Smooth muscle cell (in vitro differentiated cells): ENCODE measurements at regions not wholly inside any gene's neighbourhood (a gene's known extent, or its start where the extent isn't known, plus 50 kb on each side); places are given as distances from the start of the nearest gene placed in this dataset.

Experiments
- DNase-seq: peaks from one replicate; lab custom pipeline; 2025; ENCODE audit not compliant: unreplicated experiment; lab: John Stamatoyannopoulos, UW
- H2AFZ ChIP-seq: fragments of 200-600 bp; sonication (generic); 2 replicates; pipeline ENCODE4 v1.6.0; 2016; ENCODE audit warnings: antibody characterized with exemption, low read depth, mild to moderate bottlenecking
- H3F3A ChIP-seq: fragments of 200-600 bp; sonication (generic); 2 replicates; pipeline ENCODE4 v1.6.0; 2017; ENCODE audit warnings: antibody characterized with exemption, low read depth
- H3K27ac ChIP-seq: fragments of 200-600 bp; sonication (generic); 2 replicates; pipeline ENCODE4 v1.5.1; 2016; ENCODE audit warnings: low read depth, mild to moderate bottlenecking
- H3K27me3 ChIP-seq: fragments of 200-600 bp; sonication (generic); 2 replicates; pipeline ENCODE4 v1.6.1; 2016; ENCODE audit warnings: low read depth, mild to moderate bottlenecking
- H3K36me3 ChIP-seq: fragments of 200-600 bp; sonication (generic); 2 replicates; pipeline ENCODE4 v1.5.1; 2016; ENCODE audit warnings: low read depth
- H3K4me1 ChIP-seq: fragments of 200-600 bp; sonication (generic); 2 replicates; pipeline ENCODE4 v1.5.1; 2016; ENCODE audit warnings: low read depth
- H3K4me2 ChIP-seq: fragments of 200-600 bp; sonication (generic); 2 replicates; pipeline ENCODE4 v1.6.0; 2016; ENCODE audit warnings: mild to moderate bottlenecking
- H3K4me3 ChIP-seq: fragments of 200-600 bp; sonication (generic); 2 replicates; pipeline ENCODE4 v1.5.1; 2016; ENCODE audit warnings: mild to moderate bottlenecking
- H3K79me2 ChIP-seq: fragments of 200-600 bp; sonication (generic); 2 replicates; pipeline ENCODE4 v1.6.0; 2016; ENCODE audit warnings: low read depth, mild to moderate bottlenecking
- H3K9ac ChIP-seq: fragments of 200-600 bp; sonication (generic); 2 replicates; pipeline ENCODE4 v1.6.0; 2016; ENCODE audit warnings: low read depth
- H3K9me3 ChIP-seq: fragments of 200-600 bp; sonication (generic); replicated peaks from 2 replicates; pipeline ENCODE4 v1.5.1; 2016; ENCODE audit warnings: low read depth
- H4K20me1 ChIP-seq: fragments of 200-600 bp; sonication (generic); 2 replicates; pipeline ENCODE4 v1.6.0; 2016; ENCODE audit warnings: low read depth
- WGBS: methylation state at CpG from one replicate; pipeline ENCODE4 v1.1.7; 2016; ENCODE audit warnings: low lambda C conversion rate; 5-methylcytosine and 5-hydroxymethylcytosine counted together
- TF ChIP-seq, protein P1 (sequence below): fragments of 200-600 bp; sonication (generic); IDR thresholded peaks from 2 replicates; pipeline ENCODE4 v1.5.1; 2017; ENCODE audit warnings: borderline replicate concordance, mild to moderate bottlenecking, antibody characterized with exemption; ENCODE audit not compliant: insufficient read depth, poor library complexity, severe bottlenecking

- no peak overlapping the region for H3K9ac ChIP-seq
- no peak overlapping the region for H2AFZ ChIP-seq
- no peak overlapping the region for H3K4me3 ChIP-seq
- no peaks in the 10 kb centered on the region for H3K27me3 ChIP-seq
- H3K9me3 ChIP-seq = no peaks in the 10 kb centered on the region
- H4K20me1 ChIP-seq = no peaks in the 10 kb centered on the region
- TF ChIP-seq, protein P1, sequence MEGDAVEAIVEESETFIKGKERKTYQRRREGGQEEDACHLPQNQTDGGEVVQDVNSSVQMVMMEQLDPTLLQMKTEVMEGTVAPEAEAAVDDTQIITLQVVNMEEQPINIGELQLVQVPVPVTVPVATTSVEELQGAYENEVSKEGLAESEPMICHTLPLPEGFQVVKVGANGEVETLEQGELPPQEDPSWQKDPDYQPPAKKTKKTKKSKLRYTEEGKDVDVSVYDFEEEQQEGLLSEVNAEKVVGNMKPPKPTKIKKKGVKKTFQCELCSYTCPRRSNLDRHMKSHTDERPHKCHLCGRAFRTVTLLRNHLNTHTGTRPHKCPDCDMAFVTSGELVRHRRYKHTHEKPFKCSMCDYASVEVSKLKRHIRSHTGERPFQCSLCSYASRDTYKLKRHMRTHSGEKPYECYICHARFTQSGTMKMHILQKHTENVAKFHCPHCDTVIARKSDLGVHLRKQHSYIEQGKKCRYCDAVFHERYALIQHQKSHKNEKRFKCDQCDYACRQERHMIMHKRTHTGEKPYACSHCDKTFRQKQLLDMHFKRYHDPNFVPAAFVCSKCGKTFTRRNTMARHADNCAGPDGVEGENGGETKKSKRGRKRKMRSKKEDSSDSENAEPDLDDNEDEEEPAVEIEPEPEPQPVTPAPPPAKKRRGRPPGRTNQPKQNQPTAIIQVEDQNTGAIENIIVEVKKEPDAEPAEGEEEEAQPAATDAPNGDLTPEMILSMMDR = no peak
- H3K79me2 ChIP-seq = no peaks in the 10 kb centered on the region
- no peak overlapping the region for H3K4me2 ChIP-seq
- no peaks in the 10 kb centered on the region for H3F3A ChIP-seq
- H3K36me3 ChIP-seq = no peaks in the 10 kb centered on the region
- no peak for DNase-seq
- no peaks in the 10 kb centered on the region for H3K4me1 ChIP-seq
- no peak overlapping the region for H3K27ac ChIP-seq
- WGBS = 71% methylated on average over 1 of the region's 1 CpG
These were observed 322.2 kb upstream of the TBC1D5 start for GRCh38 chr3:18064586-18064985.

- H3K4me1 ChIP-seq = no peaks in the 10 kb centered on the region
- 77% methylated on average over 3 of the region's 3 CpGs for WGBS
- H3K4me2 ChIP-seq = no peak overlapping the region
- no peak overlapping the region for H3K4me3 ChIP-seq
- H3K9ac ChIP-seq = no peak overlapping the region
- H3K27ac ChIP-seq = no peak overlapping the region
- DNase-seq = no peak
- no peaks in the 10 kb centered on the region for H3K27me3 ChIP-seq
- H3K79me2 ChIP-seq = no peaks in the 10 kb centered on the region
- H2AFZ ChIP-seq = no peak overlapping the region
- H3K9me3 ChIP-seq = no peaks in the 10 kb centered on the region
- no peaks in the 10 kb centered on the region for H3K36me3 ChIP-seq
- TF ChIP-seq, protein P1 = no peak
- no peaks in the 10 kb centered on the region for H4K20me1 ChIP-seq
- no peaks in the 10 kb centered on the region for H3F3A ChIP-seq
These were observed 320.2 kb upstream of the TBC1D5 start for GRCh38 chr3:18062657-18063025.

GRCh38 chr3:18061737-18062656, 319.6 kb upstream of the TBC1D5 start:
- Histone ChIP-seq H3K36me3 (no peaks in the 10 kb centered on the region), H4K20me1 (no peaks in the 10 kb centered on the region), H3K27me3 (no peaks in the 10 kb centered on the region), H3K4me3 (no peak overlapping the region), H3K9me3 (no peaks in the 10 kb centered on the region), H3K4me1 (no peaks in the 10 kb centered on the region), H3F3A (no peaks in the 10 kb centered on the region), H3K79me2 (no peaks in the 10 kb centered on the region), H2AFZ (no peak overlapping the region), H3K27ac (no peak overlapping the region), H3K4me2 (no peak overlapping the region), H3K9ac (no peak overlapping the region)
- TF ChIP-seq, protein P1 = no peak
- DNase-seq = no peak
- WGBS = 96% methylated on average over 1 of the region's 1 CpG

- H3F3A ChIP-seq = no peaks in the 10 kb centered on the region
- H3K4me1 ChIP-seq = no peaks in the 10 kb centered on the region
- no peaks in the 10 kb centered on the region for H3K27me3 ChIP-seq
- DNase-seq = no peak
- TF ChIP-seq, protein P1 = no peak
- no peak overlapping the region for H3K9ac ChIP-seq
- no peaks in the 10 kb centered on the region for H3K9me3 ChIP-seq
- no peaks in the 10 kb centered on the region for H3K79me2 ChIP-seq
- no peak overlapping the region for H3K4me3 ChIP-seq
- H3K27ac ChIP-seq = no peak overlapping the region
- no peaks in the 10 kb centered on the region for H4K20me1 ChIP-seq
- H2AFZ ChIP-seq = no peak overlapping the region
- H3K4me2 ChIP-seq = no peak overlapping the region
- no peaks in the 10 kb centered on the region for H3K36me3 ChIP-seq
- whole genome bisulfite sequencing = 79% methylated on average over 2 of the region's 2 CpGs
These were observed 316.2 kb upstream of the TBC1D5 start for GRCh38 chr3:18058666-18059065.
